ENCODE measurements at regions not wholly inside any gene's neighbourhood (a gene's known extent, or its start where the extent isn't known, plus 50 kb on each side); places are given as distances from the start of the nearest gene placed in this dataset.
"Not testable (repeated sequence)": the region's sequence is repeated elsewhere in the genome, so short reads cannot be mapped to it uniquely, and the experiment has no call there.

DNA sequence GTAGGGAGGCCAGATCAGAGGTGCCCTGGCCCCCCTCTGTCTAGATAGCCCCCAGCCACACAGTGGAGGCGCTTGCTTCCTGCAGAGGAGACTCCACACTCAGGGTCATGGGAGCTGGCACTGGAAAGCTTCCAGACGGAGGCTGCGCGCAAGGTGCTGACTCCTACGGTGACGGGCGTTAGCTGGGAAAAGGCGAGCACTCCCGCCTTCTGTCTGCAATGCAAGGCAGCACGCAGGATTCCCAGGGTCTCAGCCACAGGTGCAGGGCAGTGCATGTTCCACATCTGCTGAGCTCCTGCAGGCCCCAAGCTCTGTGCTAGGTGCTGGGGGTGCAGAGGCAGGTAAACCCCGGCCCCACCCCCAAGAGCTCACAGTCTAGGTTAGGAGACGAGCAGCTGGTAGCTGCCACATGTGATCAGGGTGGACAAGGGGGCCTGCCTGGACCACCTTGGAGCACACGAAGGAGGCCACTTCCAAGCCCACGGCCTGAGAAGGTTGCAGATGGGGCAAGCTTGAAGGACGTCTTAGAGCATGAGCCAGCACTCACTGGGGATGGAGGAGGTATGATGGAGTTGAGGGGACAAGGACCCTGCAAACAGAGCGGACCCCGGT is 310.9 kb upstream of the DIO3 start:
- DNase-seq (ENCODE audit: low read depth in 2 of 3, low spot score in 2 of 3): no peak

GRCh38 chr14:101250948-101251811 is 310.1 kb upstream of the DIO3 start:
- DNase-seq (ENCODE audit: low read depth in 2 of 3, low spot score in 2 of 3): no peak

GRCh38 chr14:101251812-101252442 is 309.4 kb upstream of the DIO3 start:
- peak in 1 of 3 donors; percentile 17 for DNase-seq (ENCODE audit: low read depth in 2 of 3, low spot score in 2 of 3)

- DNase-seq (ENCODE audit: low read depth in 2 of 3, low spot score in 2 of 3): no peak
Observed at GRCh38 chr14:101252443-101253214, 308.7 kb upstream of the DIO3 start.

DNA sequence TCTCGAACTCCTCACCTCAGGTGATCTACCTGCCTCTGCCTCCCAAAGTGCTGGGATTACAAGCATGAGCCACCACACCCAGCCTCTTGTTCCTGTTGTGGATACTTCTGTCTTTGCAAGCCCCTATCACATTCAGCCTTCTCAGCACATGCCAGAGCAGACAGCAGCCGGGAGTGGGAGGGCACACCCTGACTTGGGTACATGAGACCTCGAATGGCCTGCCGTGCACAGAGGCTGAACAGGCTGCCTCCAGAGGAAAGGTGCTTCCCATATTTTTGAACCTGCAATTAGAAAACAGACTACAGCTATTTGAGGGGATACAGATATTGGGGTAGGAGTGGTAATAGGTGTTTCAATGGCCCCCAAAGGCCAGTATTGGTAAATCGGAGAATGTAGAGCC is 307.3 kb upstream of the DIO3 start:
- DNase-seq (ENCODE audit: low read depth in 2 of 3, low spot score in 2 of 3): no peak

GRCh38 chr14:101254805-101255764 is 306.2 kb upstream of the DIO3 start:
- no peak for DNase-seq (ENCODE audit: low read depth in 2 of 3, low spot score in 2 of 3)

DNA sequence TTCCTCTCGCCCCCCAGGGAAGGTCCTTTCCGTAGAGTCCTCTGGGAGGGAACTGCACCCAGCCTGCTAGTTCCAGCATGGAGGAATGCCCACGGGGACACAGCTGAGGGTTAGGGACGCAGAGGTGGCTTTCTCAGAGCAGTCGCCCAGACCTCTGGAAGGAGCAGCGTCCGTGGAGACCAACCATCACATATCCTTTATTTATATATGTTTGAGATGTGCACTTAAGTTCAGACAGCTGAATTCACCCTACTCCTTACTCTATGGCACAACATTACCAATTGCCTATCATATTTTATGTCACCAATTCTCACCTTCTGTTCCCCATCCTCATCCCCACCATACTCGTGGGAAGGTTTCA is 305.6 kb upstream of the DIO3 start:
- no peak for DNase-seq (ENCODE audit: low read depth in 2 of 3, low spot score in 2 of 3)

GRCh38 chr14:101256266-101256665 is 305.0 kb upstream of the DIO3 start:
- no peak for DNase-seq (ENCODE audit: low read depth in 2 of 3, low spot score in 2 of 3)

DNA sequence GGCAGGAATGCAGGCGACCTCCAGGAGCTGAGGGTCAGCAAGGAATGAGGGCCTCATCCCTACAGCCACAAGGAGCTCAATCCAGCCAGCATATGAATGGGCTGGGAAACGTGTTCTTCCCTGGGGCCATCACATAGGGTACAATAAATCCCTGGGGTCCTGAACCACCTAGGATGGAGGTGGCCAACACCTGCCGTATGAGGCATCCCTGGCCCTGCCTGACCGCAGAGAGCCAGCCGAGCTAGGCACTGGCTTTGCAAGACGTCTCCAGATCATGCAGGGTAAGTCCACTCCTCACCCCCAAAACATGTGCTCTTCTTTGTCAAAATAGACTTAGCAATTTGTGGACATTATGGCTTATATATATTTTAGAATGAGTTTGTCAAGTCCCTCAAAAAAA is 303.7 kb upstream of the DIO3 start:
- no peak for DNase-seq (ENCODE audit: low read depth in 2 of 3, low spot score in 2 of 3)

GRCh38 chr14:101259748-101260147 is 301.5 kb upstream of the DIO3 start:
- no peak for DNase-seq (ENCODE audit: low read depth in 2 of 3, low spot score in 2 of 3)

- not testable (repeated sequence) for DNase-seq (ENCODE audit: low read depth in 2 of 3, low spot score in 2 of 3)
Observed at GRCh38 chr14:101266441-101266840, 294.9 kb upstream of the DIO3 start.

GRCh38 chr14:101273091-101273490 is 288.2 kb upstream of the DIO3 start:
- DNase-seq (ENCODE audit: low read depth in 2 of 3, low spot score in 2 of 3): no peak

DNA sequence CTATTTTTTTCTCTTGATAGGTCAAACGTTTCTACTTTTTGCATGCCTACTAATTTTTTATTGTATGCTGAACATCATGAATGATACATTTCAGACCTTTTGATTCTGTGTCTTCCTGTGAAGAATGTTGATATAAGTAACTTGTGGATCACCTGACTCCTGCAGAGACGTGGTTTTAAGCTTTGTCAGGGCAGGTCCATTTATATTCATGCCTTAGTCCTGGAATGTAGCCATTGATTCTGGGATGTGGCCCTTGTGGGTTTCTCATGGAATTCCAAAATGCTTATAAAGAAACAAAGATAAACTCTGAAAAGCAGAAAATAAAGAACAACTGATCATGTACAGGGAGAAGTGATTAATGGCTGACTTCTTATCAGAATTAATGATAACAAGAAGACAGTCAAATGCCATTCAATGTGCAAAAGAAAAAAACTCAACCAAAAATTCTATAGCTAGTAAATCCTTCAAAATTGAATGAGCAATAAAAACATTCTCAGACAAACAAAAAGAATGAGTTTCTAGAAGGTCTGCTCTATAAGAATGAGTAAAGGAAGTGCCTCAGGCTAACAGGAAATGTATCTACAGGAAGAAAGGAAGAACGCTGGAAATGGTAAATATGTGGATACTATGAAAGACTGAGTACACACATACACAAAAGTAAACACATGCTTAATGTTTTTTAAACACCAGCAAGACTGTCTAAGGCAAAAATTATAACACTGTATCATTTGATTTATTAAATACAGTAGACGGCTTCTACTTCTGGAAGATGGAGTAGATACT is 284.8 kb upstream of the DIO3 start:
- DNase-seq (ENCODE audit: low read depth in 2 of 3, low spot score in 2 of 3): no peak

GRCh38 chr14:101282418-101282817 is 278.9 kb upstream of the DIO3 start:
- DNase-seq (ENCODE audit: low read depth in 2 of 3, low spot score in 2 of 3): no peak

GRCh38 chr14:101284711-101285110 is 276.6 kb upstream of the DIO3 start:
- no peak for DNase-seq (ENCODE audit: low read depth in 2 of 3, low spot score in 2 of 3)

GRCh38 chr14:101286271-101287018 is 274.9 kb upstream of the DIO3 start:
- no peak for DNase-seq (ENCODE audit: low read depth in 2 of 3, low spot score in 2 of 3)

DNA sequence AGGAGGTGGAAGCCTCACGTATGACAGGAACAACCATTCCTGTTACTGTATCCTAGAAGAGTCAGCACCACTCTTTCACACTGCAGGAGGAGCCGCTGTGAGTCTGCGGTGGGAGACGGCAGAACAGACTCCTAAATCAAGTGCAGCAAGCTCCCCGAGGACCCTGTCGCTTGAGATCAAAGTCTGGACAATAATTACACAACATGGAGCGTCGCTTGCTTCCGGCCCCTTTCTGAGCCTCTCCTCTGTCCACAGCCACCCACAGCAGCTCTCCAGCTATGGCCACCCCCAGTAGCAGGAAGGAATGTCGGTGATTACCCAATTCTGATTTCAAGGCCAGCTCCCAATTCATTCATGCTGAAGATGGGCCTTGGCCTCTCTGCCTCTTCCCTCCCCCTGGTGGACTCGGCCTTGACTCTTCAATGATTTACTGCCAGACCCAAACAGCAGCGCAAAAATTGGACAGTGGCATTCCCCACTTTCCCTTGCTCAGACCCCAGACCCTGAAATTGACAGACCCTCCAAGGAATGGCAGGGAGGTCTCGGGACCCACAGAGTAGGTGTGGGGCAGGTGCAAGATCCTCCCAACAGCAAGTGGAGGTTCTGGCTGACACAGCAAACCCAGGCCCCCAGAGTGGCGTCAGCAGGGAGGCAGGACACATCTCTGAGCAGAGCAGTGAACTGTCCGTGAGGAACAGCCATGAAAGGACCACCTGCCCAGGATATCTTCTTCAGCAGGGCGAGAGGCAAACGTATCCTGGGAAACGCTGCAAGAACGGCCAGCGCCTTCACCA is 272.7 kb upstream of the DIO3 start:
- no peak for DNase-seq (ENCODE audit: low read depth in 2 of 3, low spot score in 2 of 3)

GRCh38 chr14:101289230-101289690 is 272.0 kb upstream of the DIO3 start:
- no peak for DNase-seq (ENCODE audit: low read depth in 2 of 3, low spot score in 2 of 3)
